ENCODE measurements at regions not wholly inside any gene's neighbourhood (a gene's known extent, or its start where the extent isn't known, plus 50 kb on each side); places are given as distances from the start of the nearest gene placed in this dataset.

- TF ChIP-seq MAX (IDR thresholded peaks at IDR 0.05; ENCODE audit: insufficient read depth, insufficient read length) (no peak), MYC (IDR thresholded peaks at IDR 0.05; ENCODE audit: low read depth, low read length) (no peak), JUN (IDR thresholded peaks at IDR 0.05; ENCODE audit: borderline replicate concordance, insufficient read depth, insufficient read length, low read depth) (no peak), CTCF (IDR thresholded peaks at IDR 0.05; ENCODE audit: extremely low read depth in 1 of 2, insufficient read depth in 1 of 2, low read depth in 1 of 2, low read length in 2 of 2) (no peak), POLR2AphosphoS5 (IDR thresholded peaks at IDR 0.05; ENCODE audit: insufficient read depth, low read depth, low read length) (no peak), FOS (IDR thresholded peaks at IDR 0.05; ENCODE audit: borderline replicate concordance, insufficient read depth, low read length) (no peak), GATA2 (IDR thresholded peaks at IDR 0.05; ENCODE audit: insufficient read depth, insufficient read length, low read depth, low read length) (no peak), POLR2A (IDR thresholded peaks at IDR 0.05; ENCODE audit: low read depth, low read length) (no peak), EZH2 (IDR thresholded peaks at IDR 0.05; ENCODE audit: borderline replicate concordance, low read depth, low read length, severe bottlenecking) (no peak)
- dilution Hi-C loops (cut with MboI; ENCODE audit: extremely low pct_ligation_motif_present, low sequenced_read_pairs): no loop called here
- no peaks in the 10 kb centered on the region for H3K27me3 ChIP-seq (ENCODE audit: control insufficient read depth in 2 of 2, insufficient read depth in 2 of 2, low read length in 2 of 2)
- no peaks in the 10 kb centered on the region for H3K9me1 ChIP-seq (replicated peaks; ENCODE audit: control insufficient read depth, extremely low read depth, insufficient read depth, low read length)
- no peak for FAIRE-seq
- no peaks in the 10 kb centered on the region for H3K36me3 ChIP-seq (ENCODE audit: control insufficient read depth in 2 of 2, extremely low read depth in 1 of 2, insufficient read depth in 2 of 2, low read length in 2 of 2)
- ChIA-PET CTCF (no interaction called here), POLR2A (no interaction called here)
- no peaks in the 10 kb centered on the region for H3K4me1 ChIP-seq (ENCODE audit: control insufficient read depth, extremely low read depth, insufficient read depth, low read length)
- no TSS peak for BruUV-seq (replicated peaks)
- intact Hi-C loops (cut with micrococcal nuclease): no loop called here
- no peaks in the 10 kb centered on the region for H3K79me2 ChIP-seq (ENCODE audit: control insufficient read depth, insufficient read depth, low read length)
- no peaks in the 10 kb centered on the region for H4K20me1 ChIP-seq (replicated peaks; ENCODE audit: control insufficient read depth, extremely low read depth, insufficient read depth, low read length)
- no peak overlapping the region for H3K4me2 ChIP-seq (ENCODE audit: insufficient read depth, low read length)
- H3K9ac ChIP-seq (replicated peaks; ENCODE audit: extremely low read depth, insufficient read depth, low read length): no peak overlapping the region
- no peak overlapping the region for H2AFZ ChIP-seq (ENCODE audit: low read depth, low read length)
- no peak for DNase-seq (ENCODE audit: low read depth, low spot score)
- no peak overlapping the region for H3K4me3 ChIP-seq (replicated peaks in 1 of 3; ENCODE audit: insufficient read depth in 1 of 3, low read depth in 1 of 3, low read length in 3 of 3)
- no peaks in the 10 kb centered on the region for H3K9me3 ChIP-seq (replicated peaks; ENCODE audit: control insufficient read depth, insufficient read depth, low read length)
- no peak overlapping the region for H3K27ac ChIP-seq (ENCODE audit: insufficient read depth, low read depth, low read length)
Observed at GRCh38 chr6:96743496-96743895, 93.8 kb downstream of the GPR63 start.

All from endothelial cell of umbilical vein (primary cell).